C4-2B (cell line): ENCODE measurements at regions not wholly inside any gene's neighbourhood (a gene's known extent, or its start where the extent isn't known, plus 50 kb on each side); places are given as distances from the start of the nearest gene placed in this dataset.

Source experiments
- ZFX ChIP-seq: fragments of 450-650 bp; IDR thresholded peaks from 2 replicates; pipeline ENCODE4 v1.6.1; 2017
- TF ChIP-seq, protein P1 (sequence below): fragments of 450-650 bp; conservative IDR thresholded peaks from 2 replicates; pipeline ENCODE4 v1.5.1; 2017; ENCODE audit warnings: mild to moderate bottlenecking

GRCh38 chr3:23751212-23751723 lies 54.5 kb upstream of the UBE2E1 start:
- TF ChIP-seq, protein P1, sequence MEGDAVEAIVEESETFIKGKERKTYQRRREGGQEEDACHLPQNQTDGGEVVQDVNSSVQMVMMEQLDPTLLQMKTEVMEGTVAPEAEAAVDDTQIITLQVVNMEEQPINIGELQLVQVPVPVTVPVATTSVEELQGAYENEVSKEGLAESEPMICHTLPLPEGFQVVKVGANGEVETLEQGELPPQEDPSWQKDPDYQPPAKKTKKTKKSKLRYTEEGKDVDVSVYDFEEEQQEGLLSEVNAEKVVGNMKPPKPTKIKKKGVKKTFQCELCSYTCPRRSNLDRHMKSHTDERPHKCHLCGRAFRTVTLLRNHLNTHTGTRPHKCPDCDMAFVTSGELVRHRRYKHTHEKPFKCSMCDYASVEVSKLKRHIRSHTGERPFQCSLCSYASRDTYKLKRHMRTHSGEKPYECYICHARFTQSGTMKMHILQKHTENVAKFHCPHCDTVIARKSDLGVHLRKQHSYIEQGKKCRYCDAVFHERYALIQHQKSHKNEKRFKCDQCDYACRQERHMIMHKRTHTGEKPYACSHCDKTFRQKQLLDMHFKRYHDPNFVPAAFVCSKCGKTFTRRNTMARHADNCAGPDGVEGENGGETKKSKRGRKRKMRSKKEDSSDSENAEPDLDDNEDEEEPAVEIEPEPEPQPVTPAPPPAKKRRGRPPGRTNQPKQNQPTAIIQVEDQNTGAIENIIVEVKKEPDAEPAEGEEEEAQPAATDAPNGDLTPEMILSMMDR = no peak
- TF ChIP-seq ZFX = no peak
